HG02642 (cell line): ENCODE measurements at regions not wholly inside any gene's neighbourhood (a gene's known extent, or its start where the extent isn't known, plus 50 kb on each side); places are given as distances from the start of the nearest gene placed in this dataset.
"Not testable (repeated sequence)": the region's sequence is repeated elsewhere in the genome, so short reads cannot be mapped to it uniquely, and the experiment has no call there.

Source experiments
- ATAC-seq: cut with Tn5 transposase; IDR thresholded peaks from one replicate; pipeline ENCODE4 v1.9.1; 2021; ENCODE audit warnings: mild to moderate bottlenecking; ENCODE audit not compliant: unreplicated experiment, poor library complexity

DNA sequence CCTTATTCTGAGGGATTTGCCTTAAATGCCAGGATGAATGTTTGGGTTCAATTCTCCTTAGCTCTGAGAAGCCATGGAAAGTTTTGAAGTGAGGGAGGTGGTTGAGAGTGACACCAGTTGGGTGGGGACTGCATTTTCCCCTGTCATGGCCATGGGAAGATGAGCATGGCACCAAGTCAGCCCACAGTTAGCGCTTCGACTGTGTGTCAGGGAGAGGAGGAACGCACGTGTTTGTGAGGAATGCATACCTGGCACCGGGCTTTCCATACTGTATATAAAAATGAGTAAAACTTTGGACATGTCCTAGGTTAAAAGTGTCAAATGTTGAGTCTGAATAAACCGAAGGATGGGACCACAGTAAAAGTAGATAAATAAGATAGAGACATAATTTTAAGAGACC, 187.5 kb upstream of the KL start:
- no peak for ATAC-seq

- ATAC-seq, result no peak
Observed at GRCh38 chr13:32829269-32829668, 187.0 kb upstream of the KL start.

DNA sequence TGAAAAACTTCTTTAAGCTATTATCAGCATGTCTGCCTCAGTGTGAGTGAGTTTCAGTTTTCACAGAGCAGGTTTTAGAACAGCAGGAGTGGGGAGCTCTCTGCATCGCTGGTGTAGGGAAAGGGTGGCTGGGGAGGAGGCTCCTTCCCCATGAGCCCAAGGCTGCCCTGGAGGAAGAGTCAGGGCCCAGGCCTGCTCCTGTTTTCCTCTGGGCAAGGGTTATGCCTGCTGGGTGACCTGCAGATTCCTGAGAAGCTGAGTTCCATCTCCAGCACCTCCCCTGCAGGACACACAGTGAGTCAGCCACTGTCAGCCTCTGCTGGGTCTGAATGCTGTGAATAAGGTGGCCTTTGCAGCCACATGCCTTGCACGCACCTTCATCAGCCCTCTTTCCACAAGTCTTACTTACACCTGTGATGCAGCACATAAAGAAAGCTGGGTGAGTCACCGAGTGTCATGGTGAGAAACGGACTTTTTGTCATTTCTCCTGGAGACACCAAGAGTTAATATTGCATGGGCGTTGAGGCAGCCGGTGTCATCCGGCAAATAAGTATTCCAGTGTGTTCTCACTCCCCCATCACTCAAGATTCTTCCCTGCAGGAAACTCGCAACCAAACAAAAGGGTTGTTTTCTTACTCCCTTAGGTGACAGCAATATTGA, 186.4 kb upstream of the KL start:
- no peak for ATAC-seq

- no peak for ATAC-seq
Observed at GRCh38 chr13:32830336-32831031, 185.7 kb upstream of the KL start.

GRCh38 chr13:32837307-32837972, 178.8 kb upstream of the KL start:
- ATAC-seq, result no peak

GRCh38 chr13:32837973-32838927, 178.0 kb upstream of the KL start:
- ATAC-seq, result no peak

DNA sequence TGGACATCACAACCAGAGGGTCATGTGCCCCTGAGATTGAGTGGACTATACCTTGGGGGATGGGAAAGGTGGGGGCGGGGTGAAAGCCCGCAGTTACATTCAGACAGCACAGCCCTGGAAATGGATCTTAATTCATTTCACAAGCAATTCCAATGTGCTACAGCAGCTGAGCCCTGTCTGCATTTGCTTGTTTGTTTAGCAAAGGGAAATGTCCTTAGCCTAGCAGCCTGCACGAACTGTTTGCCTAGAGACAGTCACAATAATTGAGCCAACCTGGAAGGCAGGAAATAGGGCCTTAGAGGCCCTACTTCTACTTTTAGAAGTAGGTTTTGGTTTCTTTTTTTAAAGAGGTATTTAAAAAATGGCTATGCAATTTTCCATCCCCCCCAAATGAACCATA, 177.3 kb upstream of the KL start:
- peak; percentile 71 for ATAC-seq

DNA sequence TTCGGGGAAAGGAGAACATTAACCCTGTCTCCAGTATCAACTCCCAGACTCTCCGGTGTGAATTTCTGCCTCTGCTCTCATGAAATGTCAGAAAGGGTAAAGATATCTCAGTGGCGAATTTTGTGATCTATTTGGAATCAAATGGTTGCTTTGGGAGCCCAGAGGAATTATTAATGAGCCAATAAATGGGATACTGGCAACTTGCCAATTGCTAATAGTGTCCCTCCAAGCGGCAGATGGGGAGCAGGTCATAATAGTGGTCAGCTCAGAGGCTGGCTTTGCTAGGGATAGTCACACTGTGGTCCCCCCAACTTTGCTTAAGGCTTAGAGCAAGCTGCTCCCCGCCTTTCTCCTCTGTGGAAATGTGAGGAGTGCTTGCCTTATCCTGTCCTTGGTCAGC, 176.1 kb upstream of the KL start:
- ATAC-seq, result no peak

- peak; percentile 72 for ATAC-seq
Observed at GRCh38 chr13:32840989-32841713, 175.1 kb upstream of the KL start.

DNA sequence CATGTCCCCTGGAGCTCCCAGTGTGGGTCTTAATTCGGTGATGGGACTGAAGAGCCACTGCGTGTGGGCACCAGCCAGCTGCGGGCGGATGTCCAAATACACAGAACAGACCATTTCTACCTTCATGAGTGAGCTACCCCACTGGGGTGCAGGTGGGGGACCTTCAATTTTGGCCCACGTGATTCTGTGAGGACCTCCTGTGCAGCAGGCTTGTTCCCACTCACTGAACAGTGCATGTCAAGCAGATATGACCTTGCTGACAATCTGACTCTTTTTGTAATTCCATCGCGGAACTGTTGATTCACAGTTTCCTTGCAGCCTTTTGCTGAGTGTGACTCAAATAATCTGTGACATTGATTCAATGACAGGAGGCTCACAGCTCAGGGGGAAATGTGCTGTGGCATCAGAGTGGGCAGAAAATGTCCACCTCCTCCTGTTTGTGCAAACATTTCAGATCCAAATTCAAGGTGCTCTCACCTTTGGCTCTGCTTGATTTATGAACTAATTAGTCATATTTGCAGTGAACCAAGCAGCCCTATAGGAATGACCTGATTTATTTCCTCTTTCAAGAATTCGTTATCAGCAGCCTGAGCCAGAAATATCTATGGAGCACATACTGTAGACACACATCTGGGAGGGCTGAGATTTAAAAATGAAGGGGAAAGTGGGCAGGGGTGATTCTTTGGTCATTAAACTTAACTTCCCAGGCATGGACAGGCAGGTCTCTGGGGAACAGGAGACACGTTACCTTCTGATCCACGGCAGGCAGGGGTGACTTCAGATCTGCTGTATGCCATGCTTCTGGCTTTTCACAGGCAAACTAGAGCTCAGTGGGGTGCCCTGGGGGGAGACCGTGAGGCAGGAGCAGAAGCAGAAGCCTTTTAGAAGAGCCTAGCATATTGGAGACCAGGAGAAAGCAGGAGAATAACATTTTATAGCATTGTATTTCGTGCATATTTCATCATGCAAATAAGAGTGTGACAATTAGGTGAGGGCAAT, 170.0 kb upstream of the KL start:
- ATAC-seq, result no peak

DNA sequence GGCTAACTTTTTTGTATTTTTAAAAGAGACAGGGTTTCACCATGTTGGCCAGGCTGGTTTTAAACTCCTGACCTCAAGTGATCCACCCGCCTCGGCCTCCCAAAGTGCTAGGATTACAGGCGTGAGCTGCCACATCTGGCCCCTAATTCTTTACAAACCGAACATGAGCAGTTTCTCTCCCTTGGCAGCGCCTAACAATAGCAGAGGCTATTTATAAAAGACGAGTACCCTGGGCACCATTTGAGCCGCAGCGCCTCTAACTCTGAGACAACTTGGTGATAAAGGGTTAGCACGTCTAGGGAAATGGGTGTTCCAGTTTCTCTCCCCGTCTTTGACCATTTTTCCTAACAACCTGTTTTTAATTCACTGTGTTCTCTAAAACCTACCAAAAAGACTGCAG, 168.2 kb upstream of the KL start:
- ATAC-seq, result not testable (repeated sequence)

GRCh38 chr13:32849369-32849768, 166.9 kb upstream of the KL start:
- no peak for ATAC-seq

GRCh38 chr13:32850316-32851052, 165.7 kb upstream of the KL start:
- ATAC-seq, result no peak

DNA sequence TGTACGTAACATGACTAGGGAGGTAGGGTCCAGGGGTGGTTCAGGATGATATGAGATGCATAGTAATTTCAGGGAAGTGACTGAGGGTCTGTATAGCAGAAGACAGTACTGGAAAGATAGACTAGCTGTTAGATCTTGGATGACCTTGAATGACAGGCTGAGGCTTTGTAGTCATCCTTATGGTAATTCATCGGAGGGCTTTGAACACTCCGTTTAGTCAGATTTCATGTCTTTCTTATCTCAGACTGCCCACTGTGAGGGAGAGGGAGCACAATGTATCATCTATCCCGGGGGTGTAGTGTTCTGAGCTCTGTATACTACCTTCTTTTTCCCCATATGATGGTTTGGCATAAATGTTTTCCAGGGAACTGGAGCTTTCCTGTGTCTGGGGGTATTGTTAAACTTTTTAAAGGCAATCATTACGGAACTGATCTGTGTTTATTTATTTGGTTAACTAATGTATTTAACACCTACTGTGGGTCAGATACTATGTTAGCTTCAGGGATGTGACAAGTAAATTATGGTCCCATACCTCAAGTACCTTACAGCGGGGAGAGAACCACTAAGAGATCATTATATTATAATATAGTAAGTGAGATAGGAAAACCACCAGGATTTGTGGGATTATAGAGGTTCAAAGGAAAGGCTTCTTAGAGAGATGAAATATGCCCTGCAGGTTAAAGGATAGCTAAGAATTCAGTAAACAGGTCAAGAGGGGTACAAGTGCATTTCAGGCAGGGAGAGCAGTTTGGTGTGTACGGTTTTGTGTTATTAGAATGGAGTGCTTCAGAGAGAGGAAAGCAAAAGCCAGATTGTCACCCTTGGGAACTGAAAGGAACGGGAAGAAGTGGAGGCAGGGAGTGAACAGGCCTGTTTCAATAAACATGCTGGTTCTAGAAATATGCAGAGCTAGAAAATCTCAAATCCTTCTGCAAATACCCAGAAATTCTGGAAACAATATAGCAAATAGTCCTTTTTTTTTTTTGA, 164.8 kb upstream of the KL start:
- no peak for ATAC-seq

DNA sequence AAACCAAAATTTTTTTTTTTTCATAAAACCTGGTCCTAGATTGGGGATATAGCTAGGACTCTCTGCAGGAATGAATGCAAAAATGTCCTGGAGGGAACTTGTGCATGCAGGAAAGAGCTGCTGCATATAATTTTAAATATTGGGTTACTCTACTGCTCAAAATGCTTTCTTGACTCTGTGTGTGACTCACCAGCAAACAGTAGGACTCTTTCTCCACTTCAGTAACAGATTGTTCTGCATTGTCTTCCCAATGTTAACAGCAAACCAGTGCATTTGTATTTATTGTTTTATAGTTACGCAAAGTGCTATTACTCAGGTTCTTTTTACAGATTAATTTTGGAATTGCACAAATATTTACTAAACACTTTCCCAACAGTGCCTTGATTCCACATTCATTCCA, 163.7 kb upstream of the KL start:
- no peak for ATAC-seq

- ATAC-seq, result no peak
Observed at GRCh38 chr13:32857077-32857476, 159.1 kb upstream of the KL start.

DNA sequence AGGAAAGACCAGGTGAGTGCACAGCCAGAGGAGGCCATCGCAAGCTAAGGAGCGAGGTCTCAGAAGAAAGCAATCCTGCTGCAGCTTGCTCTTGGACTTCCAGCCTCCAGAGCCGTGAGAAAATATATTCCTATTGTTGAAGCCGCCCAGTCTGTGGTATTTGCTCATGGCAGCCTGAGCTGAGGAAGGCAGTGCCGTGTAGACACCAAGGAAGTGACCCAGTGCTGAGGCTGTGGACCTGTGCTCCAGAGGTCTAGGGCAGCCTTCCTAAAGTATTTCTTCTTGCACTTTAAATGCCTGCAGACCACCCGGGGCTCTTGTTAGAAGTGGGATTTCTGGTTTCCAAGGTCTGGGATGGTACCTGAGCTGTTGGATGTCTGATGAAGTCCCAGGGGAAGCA, 158.5 kb upstream of the KL start:
- ATAC-seq, result no peak
